ENCODE measurements at regions not wholly inside any gene's neighbourhood (a gene's known extent, or its start where the extent isn't known, plus 50 kb on each side); places are given as distances from the start of the nearest gene placed in this dataset.

GRCh38 chr9:118088090-118088489, 383.9 kb downstream of the TLR4 start:
- ATAC-seq = no peak

GRCh38 chr9:118091226-118091625, 387.0 kb downstream of the TLR4 start:
- ATAC-seq = no peak

- ATAC-seq = no peak
These were observed 387.7 kb downstream of the TLR4 start for GRCh38 chr9:118091711-118092500.

GRCh38 chr9:118094387-118094786, 390.2 kb downstream of the TLR4 start:
- no peak for ATAC-seq

- ATAC-seq = peak; percentile 41
These were observed 396.6 kb downstream of the TLR4 start for GRCh38 chr9:118100529-118101419.

- ATAC-seq = no peak
These were observed 400.2 kb downstream of the TLR4 start for GRCh38 chr9:118104363-118104762.

- no peak for ATAC-seq
These were observed 404.8 kb downstream of the TLR4 start for GRCh38 chr9:118108971-118109370.

GRCh38 chr9:118109542-118109941, 405.3 kb downstream of the TLR4 start:
- no peak for ATAC-seq

- ATAC-seq = no peak
These were observed 417.2 kb downstream of the TLR4 start for GRCh38 chr9:118121361-118121760.

- no peak for ATAC-seq
These were observed 424.1 kb downstream of the TLR4 start for GRCh38 chr9:118128313-118128712.

- ATAC-seq = no peak
These were observed 425.3 kb downstream of the TLR4 start for GRCh38 chr9:118129541-118129940.

GRCh38 chr9:118148990-118149389, 444.8 kb downstream of the TLR4 start:
- ATAC-seq = no peak

GRCh38 chr9:118156846-118157245, 452.6 kb downstream of the TLR4 start:
- no peak for ATAC-seq

- ATAC-seq = no peak
These were observed 458.5 kb downstream of the TLR4 start for GRCh38 chr9:118162716-118163115.

- ATAC-seq = no peak
These were observed 459.5 kb downstream of the TLR4 start for GRCh38 chr9:118163751-118164150.

GRCh38 chr9:118165451-118165850, 461.2 kb downstream of the TLR4 start:
- no peak for ATAC-seq

GRCh38 chr9:118170032-118170955, 466.1 kb downstream of the TLR4 start:
- ATAC-seq = no peak

- ATAC-seq = no peak
These were observed 473.0 kb downstream of the TLR4 start for GRCh38 chr9:118177241-118177640.

GRCh38 chr9:118183576-118183975, 479.4 kb downstream of the TLR4 start:
- ATAC-seq = no peak

GRCh38 chr9:118187408-118187807, 483.2 kb downstream of the TLR4 start:
- no peak for ATAC-seq

- no peak for ATAC-seq
These were observed 485.4 kb downstream of the TLR4 start for GRCh38 chr9:118189615-118190014.

- no peak for ATAC-seq
These were observed 488.6 kb downstream of the TLR4 start for GRCh38 chr9:118192807-118193206.

- no peak for ATAC-seq
These were observed 505.1 kb downstream of the TLR4 start for GRCh38 chr9:118209343-118209742.

Measured in esophagus mucosa (tissue), 1 donor.